Keratinocyte (primary cell): ENCODE measurements at regions not wholly inside any gene's neighbourhood (a gene's known extent, or its start where the extent isn't known, plus 50 kb on each side); places are given as distances from the start of the nearest gene placed in this dataset.

ENCODE experiments used
- DNase-seq: peaks from one replicate; pipeline ENCODE4 v3.0.0-alpha.2; 2011; ENCODE audit warnings: low read depth, missing footprints, low spot score
- FAIRE-seq: peaks from 2 replicates; lab custom pipeline; 2011; peaks lifted over from hg19 to GRCh38; lab: Jason Lieb, UNC
- H2AFZ ChIP-seq: 2 replicates; pipeline ENCODE4 v1.6.0; 2012; ENCODE audit warnings: low read length, control low read depth, inconsistent platforms; ENCODE audit not compliant: control insufficient read depth
- H3K27ac ChIP-seq: 2 replicates; pipeline ENCODE4 v1.5.1; 2011; ENCODE audit warnings: low read length; ENCODE audit not compliant: control insufficient read depth, insufficient read depth
- H3K27me3 ChIP-seq: 3 replicates; pipeline ENCODE4 v1.6.0; 2011; ENCODE audit warnings: low read length; ENCODE audit not compliant: control insufficient read depth, insufficient read depth; ENCODE audit errors: extremely low read depth
- H3K36me3 ChIP-seq, 2 experiments: 2 replicates in 1 of 2; 3 replicates in 1 of 2; pipeline ENCODE4 v1.5.1; 2011; ENCODE audit warnings: low read length in 2 of 2, mild to moderate bottlenecking in 1 of 2; ENCODE audit not compliant: control insufficient read depth in 2 of 2, insufficient read depth in 2 of 2; ENCODE audit errors: extremely low read depth in 1 of 2
- H3K4me1 ChIP-seq: 3 replicates; pipeline ENCODE4 v1.5.1; 2011; ENCODE audit warnings: low read length; ENCODE audit not compliant: control insufficient read depth, insufficient read depth; ENCODE audit errors: extremely low read depth
- H3K4me2 ChIP-seq: 3 replicates; pipeline ENCODE4 v1.6.0; 2011; ENCODE audit warnings: low read depth, low read length; ENCODE audit not compliant: control insufficient read depth, insufficient read depth; ENCODE audit errors: extremely low read depth
- H3K4me3 ChIP-seq, 3 experiments: fragments of 200-600 bp in 1 of 3; sonication (generic) in 1 of 3; 2 replicates in 2 of 3; 3 replicates in 1 of 3; pipeline ENCODE4 v1.5.1; 2011 to 2016; ENCODE audit warnings: low read length in 3 of 3, mild to moderate bottlenecking in 3 of 3, control low read depth in 2 of 3, inconsistent platforms in 1 of 3, low read depth in 1 of 3, mixed read lengths in 1 of 3, mixed run types in 1 of 3, moderate library complexity in 1 of 3; ENCODE audit not compliant: control insufficient read depth in 2 of 3, insufficient read depth in 2 of 3; ENCODE audit errors: extremely low read depth in 1 of 3
- H3K79me2 ChIP-seq: 2 replicates; pipeline ENCODE4 v1.6.0; 2012; ENCODE audit warnings: low read length; ENCODE audit not compliant: control insufficient read depth, insufficient read depth
- H3K9ac ChIP-seq: 3 replicates; pipeline ENCODE4 v1.6.0; 2011; ENCODE audit warnings: low read length; ENCODE audit not compliant: control insufficient read depth, insufficient read depth; ENCODE audit errors: extremely low read depth
- H3K9me1 ChIP-seq: 3 replicates; pipeline ENCODE4 v1.6.0; 2011; ENCODE audit warnings: low read length; ENCODE audit not compliant: control insufficient read depth, insufficient read depth; ENCODE audit errors: extremely low read depth
- H3K9me3 ChIP-seq: 2 replicates; pipeline ENCODE4 v1.5.1; 2012; ENCODE audit warnings: low read depth, low read length; ENCODE audit not compliant: control insufficient read depth
- H4K20me1 ChIP-seq: 3 replicates; pipeline ENCODE4 v1.6.0; 2011; ENCODE audit warnings: low read length; ENCODE audit not compliant: control insufficient read depth, insufficient read depth; ENCODE audit errors: extremely low read depth
- CTCF ChIP-seq, 3 experiments: IDR thresholded peaks in 1 of 3; conservative IDR thresholded peaks in 1 of 3; optimal IDR thresholded peaks in 1 of 3; 2 replicates in 2 of 3; 3 replicates in 1 of 3; pipeline versions ENCODE3 to v1.5.1; 2011; ENCODE audit warnings: low read length in 3 of 3, mild to moderate bottlenecking in 3 of 3, moderate library complexity in 2 of 3, control low read depth in 1 of 3, inconsistent platforms in 1 of 3; ENCODE audit not compliant: insufficient read depth in 2 of 3; ENCODE audit errors: extremely low read depth in 1 of 3
- EZH2 ChIP-seq: IDR thresholded peaks from one replicate; pipeline ENCODE4 v1.6.1; 2012; ENCODE audit warnings: inconsistent platforms, mild to moderate bottlenecking, low read length, moderate library complexity
- dilution Hi-C: fragments of 300-500 bp; cut with MboI; formaldehyde crosslinking; loops from one replicate; pipeline ENCODE4 v1.7.0; 2020; ENCODE audit warnings: low sequenced_read_pairs; ENCODE audit not compliant: extremely low pct_ligation_motif_present

GRCh38 chr6:165846123-165846966 is 183.3 kb upstream of the PDE10A start:
- H2AFZ ChIP-seq: peak overlapping the region; percentile 45
- no peak for DNase-seq

GRCh38 chr6:165845493-165845892 is 182.5 kb upstream of the PDE10A start:
- Histone ChIP-seq H3K36me3 (no peaks in the 10 kb centered on the region), H3K27ac (no peak overlapping the region), H3K79me2 (no peaks in the 10 kb centered on the region), H3K4me3 (no peak overlapping the region), H3K9ac (no peak overlapping the region), H3K9me3 (no peaks in the 10 kb centered on the region), H3K9me1 (no peaks in the 10 kb centered on the region), H3K4me1 (no peaks in the 10 kb centered on the region), H3K4me2 (no peak overlapping the region), H2AFZ (no peak overlapping the region), H3K27me3 (peaks cover 14% of the 10 kb centered on the region), H4K20me1 (no peaks in the 10 kb centered on the region)
- DNase-seq: no peak
- no peak for TF ChIP-seq EZH2
- no peak for TF ChIP-seq CTCF (optimal IDR thresholded peaks at IDR 0.05 in 1 of 3, IDR thresholded peaks at IDR 0.05 in 1 of 3, conservative IDR thresholded peaks at IDR 0.05 in 1 of 3; ENCODE audit: extremely low read depth in 1 of 3, insufficient read depth in 2 of 3, low read length in 3 of 3)
- no peak for FAIRE-seq
- dilution Hi-C loops: no loop called here

More at GRCh38 chr6:165846123-165846966, 183.3 kb upstream of the PDE10A start:
- H3K79me2 ChIP-seq: no peaks in the 10 kb centered on the region
- peaks cover 14% of the 10 kb centered on the region for H3K27me3 ChIP-seq
- H3K9ac ChIP-seq: no peak overlapping the region
- H3K9me1 ChIP-seq: no peaks in the 10 kb centered on the region
- H3K36me3 ChIP-seq: no peaks in the 10 kb centered on the region
- no peak for FAIRE-seq
- H3K4me2 ChIP-seq: peak overlapping the region; percentile 59
- H3K9me3 ChIP-seq: no peaks in the 10 kb centered on the region
- TF ChIP-seq CTCF (optimal IDR thresholded peaks at IDR 0.05 in 1 of 3, IDR thresholded peaks at IDR 0.05 in 1 of 3, conservative IDR thresholded peaks at IDR 0.05 in 1 of 3; ENCODE audit: extremely low read depth in 1 of 3, insufficient read depth in 2 of 3, low read length in 3 of 3) (no peak), EZH2 (peak; percentile 14)
- H3K4me1 ChIP-seq: no peaks in the 10 kb centered on the region
- peak overlapping the region in 2 of 3 experiments; percentile 35 to 55 for H3K4me3 ChIP-seq
- dilution Hi-C loops: no loop called here
- H4K20me1 ChIP-seq: no peaks in the 10 kb centered on the region
- no peak overlapping the region for H3K27ac ChIP-seq
